ENCODE measurements at regions not wholly inside any gene's neighbourhood (a gene's known extent, or its start where the extent isn't known, plus 50 kb on each side); places are given as distances from the start of the nearest gene placed in this dataset.

- DNase-seq (no peak), ATAC-seq (no peak)
- Mint-ChIP-seq H3K27me3 (no peaks in the 10 kb centered on the region), H3K27ac (no peak overlapping the region), H3K4me3 (no peak overlapping the region), H3K4me1 (no peaks in the 10 kb centered on the region), H3K9me3 (peaks cover 0 to 12% of the 10 kb centered on the region in 2 donors)
These were observed 668.3 kb downstream of the DNAH5 start for GRCh38 chr5:13276156-13276555.

GRCh38 chr5:13263701-13264100 is 680.8 kb downstream of the DNAH5 start:
- no peak overlapping the region for H3K4me3 Mint-ChIP-seq
- no peaks in the 10 kb centered on the region for H3K4me1 Mint-ChIP-seq
- no peak overlapping the region for H3K27ac Mint-ChIP-seq
- H3K9me3 Mint-ChIP-seq: peaks cover 0 to 6% of the 10 kb centered on the region in 2 donors
- H3K27me3 Mint-ChIP-seq: no peaks in the 10 kb centered on the region
- no peak for ATAC-seq
- no peak for DNase-seq

GRCh38 chr5:13253111-13253510 is 691.4 kb downstream of the DNAH5 start:
- Mint-ChIP-seq H3K4me3 (no peak overlapping the region), H3K27me3 (no peaks in the 10 kb centered on the region), H3K9me3 (peaks cover 0 to 1% of the 10 kb centered on the region in 2 donors), H3K4me1 (no peaks in the 10 kb centered on the region), H3K27ac (no peak overlapping the region)
- DNase-seq (no peak), ATAC-seq (no peak)

- Mint-ChIP-seq H3K9me3 (no peaks in the 10 kb centered on the region), H3K4me3 (no peak overlapping the region), H3K27ac (no peak overlapping the region), H3K4me1 (no peaks in the 10 kb centered on the region), H3K27me3 (no peaks in the 10 kb centered on the region)
- DNase-seq: no peak
- no peak for ATAC-seq
These were observed 691.8 kb downstream of the DNAH5 start for GRCh38 chr5:13252699-13253098.

- ATAC-seq (no peak), DNase-seq (no peak)
- H3K9me3 Mint-ChIP-seq: no peaks in the 10 kb centered on the region
- no peak overlapping the region for H3K27ac Mint-ChIP-seq
- H3K27me3 Mint-ChIP-seq: no peaks in the 10 kb centered on the region
- H3K4me1 Mint-ChIP-seq: no peaks in the 10 kb centered on the region
- H3K4me3 Mint-ChIP-seq: no peak overlapping the region
These were observed 692.7 kb downstream of the DNAH5 start for GRCh38 chr5:13251623-13252376.

GRCh38 chr5:13250464-13251291 is 693.8 kb downstream of the DNAH5 start:
- no peak overlapping the region for H3K27ac Mint-ChIP-seq
- no peaks in the 10 kb centered on the region for H3K27me3 Mint-ChIP-seq
- H3K9me3 Mint-ChIP-seq: peaks cover 0 to under 1% of the 10 kb centered on the region in 2 donors
- ATAC-seq (no peak), DNase-seq (no peak)
- H3K4me1 Mint-ChIP-seq: no peaks in the 10 kb centered on the region
- H3K4me3 Mint-ChIP-seq: no peak overlapping the region

- DNase-seq (no peak), ATAC-seq (no peak)
- Mint-ChIP-seq H3K27me3 (no peaks in the 10 kb centered on the region), H3K27ac (no peak overlapping the region), H3K4me1 (no peaks in the 10 kb centered on the region), H3K9me3 (peaks cover 0 to 5% of the 10 kb centered on the region in 2 donors), H3K4me3 (no peak overlapping the region)
These were observed 694.6 kb downstream of the DNAH5 start for GRCh38 chr5:13249854-13250253.

GRCh38 chr5:13248253-13248652 is 696.2 kb downstream of the DNAH5 start:
- Mint-ChIP-seq H3K9me3 (peaks cover 0 to 5% of the 10 kb centered on the region in 2 donors), H3K27me3 (no peaks in the 10 kb centered on the region), H3K27ac (peak overlapping the region in 1 of 2 donors; percentile 46), H3K4me1 (no peaks in the 10 kb centered on the region), H3K4me3 (no peak overlapping the region)
- no peak for ATAC-seq
- DNase-seq: no peak

GRCh38 chr5:13246053-13246452 is 698.4 kb downstream of the DNAH5 start:
- DNase-seq: no peak
- ATAC-seq: no peak
- H3K4me1 Mint-ChIP-seq: no peaks in the 10 kb centered on the region
- no peak overlapping the region for H3K4me3 Mint-ChIP-seq
- H3K27me3 Mint-ChIP-seq: no peaks in the 10 kb centered on the region
- H3K9me3 Mint-ChIP-seq: peaks cover 0 to 5% of the 10 kb centered on the region in 2 donors
- no peak overlapping the region for H3K27ac Mint-ChIP-seq

GRCh38 chr5:13244151-13244550 is 700.3 kb downstream of the DNAH5 start:
- Mint-ChIP-seq H3K4me1 (no peaks in the 10 kb centered on the region), H3K9me3 (peaks cover 0 to 5% of the 10 kb centered on the region in 2 donors), H3K4me3 (no peak overlapping the region), H3K27me3 (no peaks in the 10 kb centered on the region), H3K27ac (no peak overlapping the region)
- ATAC-seq (no peak), DNase-seq (no peak)

- no peaks in the 10 kb centered on the region for H3K9me3 Mint-ChIP-seq
- H3K27ac Mint-ChIP-seq: no peak overlapping the region
- no peak for DNase-seq
- no peaks in the 10 kb centered on the region for H3K27me3 Mint-ChIP-seq
- no peak for ATAC-seq
- H3K4me3 Mint-ChIP-seq: no peak overlapping the region
- no peaks in the 10 kb centered on the region for H3K4me1 Mint-ChIP-seq
These were observed 717.0 kb downstream of the DNAH5 start for GRCh38 chr5:13227513-13227912.

- no peaks in the 10 kb centered on the region for H3K4me1 Mint-ChIP-seq
- ATAC-seq (peak; percentile 37), DNase-seq (no peak)
- H3K27me3 Mint-ChIP-seq: no peaks in the 10 kb centered on the region
- peaks cover 0 to 23% of the 10 kb centered on the region in 2 donors for H3K9me3 Mint-ChIP-seq
- no peak overlapping the region for H3K27ac Mint-ChIP-seq
- H3K4me3 Mint-ChIP-seq: no peak overlapping the region
These were observed 726.0 kb downstream of the DNAH5 start for GRCh38 chr5:13218518-13218917.

- H3K4me3 Mint-ChIP-seq: no peak overlapping the region
- no peaks in the 10 kb centered on the region for H3K27me3 Mint-ChIP-seq
- ATAC-seq (no peak), DNase-seq (no peak)
- H3K9me3 Mint-ChIP-seq: peaks cover 0 to 27% of the 10 kb centered on the region in 2 donors
- no peaks in the 10 kb centered on the region for H3K4me1 Mint-ChIP-seq
- peak overlapping the region in 1 of 2 donors; percentile 55 for H3K27ac Mint-ChIP-seq
These were observed 726.9 kb downstream of the DNAH5 start for GRCh38 chr5:13217636-13218035.

GRCh38 chr5:13215806-13216205 is 728.7 kb downstream of the DNAH5 start:
- peaks cover 0 to 27% of the 10 kb centered on the region in 2 donors for H3K9me3 Mint-ChIP-seq
- no peaks in the 10 kb centered on the region for H3K27me3 Mint-ChIP-seq
- ATAC-seq (no peak), DNase-seq (no peak)
- no peaks in the 10 kb centered on the region for H3K4me1 Mint-ChIP-seq
- no peak overlapping the region for H3K4me3 Mint-ChIP-seq
- H3K27ac Mint-ChIP-seq: no peak overlapping the region

GRCh38 chr5:13215370-13215769 is 729.1 kb downstream of the DNAH5 start:
- Mint-ChIP-seq H3K9me3 (peaks cover 0 to 27% of the 10 kb centered on the region in 2 donors), H3K4me3 (no peak overlapping the region), H3K4me1 (no peaks in the 10 kb centered on the region), H3K27ac (no peak overlapping the region), H3K27me3 (no peaks in the 10 kb centered on the region)
- no peak for DNase-seq
- no peak for ATAC-seq

- Mint-ChIP-seq H3K27ac (no peak overlapping the region), H3K4me3 (no peak overlapping the region), H3K9me3 (peaks cover 3 to 27% of the 10 kb centered on the region in 2 donors), H3K27me3 (no peaks in the 10 kb centered on the region), H3K4me1 (no peaks in the 10 kb centered on the region)
- no peak for ATAC-seq
- DNase-seq: no peak
These were observed 730.3 kb downstream of the DNAH5 start for GRCh38 chr5:13214182-13214581.

Measured in stimulated activated naive CD8-positive, alpha-beta T cell treated with anti-CD3 and anti-CD28 coated beads, Interleukin-15, amount 100 ng/mL, for 72 hours (primary cell).